Peyer's patch (tissue), 4 donors: ENCODE measurements at regions not wholly inside any gene's neighbourhood (a gene's known extent, or its start where the extent isn't known, plus 50 kb on each side); places are given as distances from the start of the nearest gene placed in this dataset.

ENCODE experiments used
- DNase-seq, 3 donors: peaks; one replicate each; pipeline ENCODE4 v3.0.0-alpha.2; 2017 to 2019
- H3K27ac ChIP-seq, 4 donors: fragments of 200-600 bp; sonication (generic); one replicate each; pipeline ENCODE4 v1.5.1; 2016 to 2019
- H3K27me3 ChIP-seq, 2 donors: fragments of 200-600 bp; sonication (generic); one replicate each; pipeline ENCODE4 v1.5.1; 2019
- H3K36me3 ChIP-seq, 3 donors: fragments of 200-600 bp; sonication (generic); one replicate each; pipeline ENCODE4 v1.5.1; 2016 to 2019
- H3K4me1 ChIP-seq, 4 donors: fragments of 200-600 bp; sonication (generic); one replicate each; pipeline ENCODE4 v1.5.1; 2016 to 2019
- H3K4me3 ChIP-seq, 4 donors: fragments of 200-600 bp; sonication (generic); 1 replicate in 3 of 4; 2 replicates in 1 of 4; pipeline ENCODE4 v1.5.1; 2016 to 2019; ENCODE audit warnings: mild to moderate bottlenecking in 1 of 4
- H3K9me3 ChIP-seq, 4 donors: fragments of 200-600 bp; sonication (generic); one replicate each; pipeline ENCODE4 v1.5.1; 2016 to 2019; ENCODE audit warnings: mild to moderate bottlenecking in 1 of 4
- POLR2A ChIP-seq, 2 donors: fragments of 450-650 bp; IDR thresholded peaks; one replicate each; pipeline ENCODE4 v1.5.1; 2017; ENCODE audit warnings: antibody characterized with exemption in 2 of 2, mild to moderate bottlenecking in 2 of 2, moderate library complexity in 2 of 2
- TF ChIP-seq, protein P1 (sequence below), 6 experiments: fragments of 450-650 bp in 4 of 6; fragments of 200-600 bp in 2 of 6; sonication (generic) in 1 of 6; IDR thresholded peaks; one replicate each; pipeline ENCODE4 v1.5.1; 2017 to 2019; ENCODE audit warnings: antibody characterized with exemption in 6 of 6, mild to moderate bottlenecking in 3 of 6, moderate library complexity in 1 of 6

DNA sequence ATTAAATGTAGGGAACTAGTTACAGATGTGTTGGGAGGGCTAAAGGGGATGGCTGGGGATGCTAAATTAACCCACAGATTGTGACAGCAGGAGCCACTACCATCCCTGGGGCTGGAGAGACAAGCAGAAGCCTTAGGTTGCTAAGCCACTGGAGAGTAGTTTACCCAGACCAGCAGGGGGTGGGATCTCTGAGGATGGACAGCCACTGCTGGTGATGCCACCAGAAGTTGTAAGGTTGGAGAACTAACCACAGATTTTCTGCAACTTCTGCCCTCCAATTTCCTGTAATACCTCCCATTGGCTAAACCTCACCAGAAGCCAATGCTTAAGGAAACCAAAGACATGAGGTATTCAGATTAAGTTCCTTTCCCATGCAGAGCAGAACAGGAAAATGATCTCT is 139.6 kb upstream of the NOX3 start:
- Histone ChIP-seq H3K4me1 (no peaks in the 10 kb centered on the region), H3K9me3 (no peaks in the 10 kb centered on the region)
- TF ChIP-seq POLR2A (IDR thresholded peaks at IDR 0.05), result no peak
- TF ChIP-seq, protein P1, sequence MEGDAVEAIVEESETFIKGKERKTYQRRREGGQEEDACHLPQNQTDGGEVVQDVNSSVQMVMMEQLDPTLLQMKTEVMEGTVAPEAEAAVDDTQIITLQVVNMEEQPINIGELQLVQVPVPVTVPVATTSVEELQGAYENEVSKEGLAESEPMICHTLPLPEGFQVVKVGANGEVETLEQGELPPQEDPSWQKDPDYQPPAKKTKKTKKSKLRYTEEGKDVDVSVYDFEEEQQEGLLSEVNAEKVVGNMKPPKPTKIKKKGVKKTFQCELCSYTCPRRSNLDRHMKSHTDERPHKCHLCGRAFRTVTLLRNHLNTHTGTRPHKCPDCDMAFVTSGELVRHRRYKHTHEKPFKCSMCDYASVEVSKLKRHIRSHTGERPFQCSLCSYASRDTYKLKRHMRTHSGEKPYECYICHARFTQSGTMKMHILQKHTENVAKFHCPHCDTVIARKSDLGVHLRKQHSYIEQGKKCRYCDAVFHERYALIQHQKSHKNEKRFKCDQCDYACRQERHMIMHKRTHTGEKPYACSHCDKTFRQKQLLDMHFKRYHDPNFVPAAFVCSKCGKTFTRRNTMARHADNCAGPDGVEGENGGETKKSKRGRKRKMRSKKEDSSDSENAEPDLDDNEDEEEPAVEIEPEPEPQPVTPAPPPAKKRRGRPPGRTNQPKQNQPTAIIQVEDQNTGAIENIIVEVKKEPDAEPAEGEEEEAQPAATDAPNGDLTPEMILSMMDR (IDR thresholded peaks at IDR 0.05), result no peak

GRCh38 chr6:155591741-155592140 is 136.1 kb upstream of the NOX3 start:
- no peak overlapping the region for H3K27ac ChIP-seq

More for the DNA sequence above, 139.6 kb upstream of the NOX3 start:
- Histone ChIP-seq H3K36me3 (no peaks in the 10 kb centered on the region), H3K4me3 (no peak overlapping the region), H3K27me3 (no peaks in the 10 kb centered on the region), H3K27ac (no peak overlapping the region)
- no peak for DNase-seq

GRCh38 chr6:155589190-155589589 is 133.6 kb upstream of the NOX3 start:
- no peaks in the 10 kb centered on the region for H3K4me1 ChIP-seq
- H3K27me3 ChIP-seq, result no peaks in the 10 kb centered on the region
- no peaks in the 10 kb centered on the region for H3K36me3 ChIP-seq
- TF ChIP-seq POLR2A (IDR thresholded peaks at IDR 0.05), result no peak
- TF ChIP-seq, protein P1 (IDR thresholded peaks at IDR 0.05), result no peak
- no peaks in the 10 kb centered on the region for H3K9me3 ChIP-seq
- DNase-seq, result no peak
- H3K4me3 ChIP-seq, result no peak overlapping the region
- no peak overlapping the region for H3K27ac ChIP-seq

More at GRCh38 chr6:155591741-155592140, 136.1 kb upstream of the NOX3 start:
- TF ChIP-seq, protein P1 (IDR thresholded peaks at IDR 0.05), result no peak
- no peak for TF ChIP-seq POLR2A (IDR thresholded peaks at IDR 0.05)
- H3K9me3 ChIP-seq, result no peaks in the 10 kb centered on the region
- H3K27me3 ChIP-seq, result no peaks in the 10 kb centered on the region
- DNase-seq, result no peak
- H3K4me1 ChIP-seq, result no peaks in the 10 kb centered on the region
- H3K36me3 ChIP-seq, result no peaks in the 10 kb centered on the region
- no peak overlapping the region for H3K4me3 ChIP-seq

DNA sequence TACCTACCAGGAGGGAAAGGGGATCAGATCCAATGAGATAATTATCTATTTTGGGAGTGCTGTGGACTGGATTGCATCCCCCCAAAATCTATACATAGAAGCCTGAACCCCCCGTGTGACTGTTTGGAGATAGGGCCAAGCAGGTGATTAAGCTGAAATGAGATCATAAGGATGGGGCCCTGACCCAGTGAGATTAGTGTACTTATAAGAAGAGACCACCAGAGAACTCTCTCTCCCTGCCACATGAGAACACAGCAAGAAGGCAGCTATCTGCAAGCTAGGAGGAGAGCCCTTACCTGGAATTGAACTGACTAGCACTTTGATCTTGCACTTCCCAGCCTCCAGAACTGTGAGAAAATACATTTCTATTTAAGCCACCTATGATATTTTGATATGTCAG is 132.2 kb upstream of the NOX3 start:
- H3K27ac ChIP-seq, result no peak overlapping the region
- no peaks in the 10 kb centered on the region for H3K9me3 ChIP-seq
- no peaks in the 10 kb centered on the region for H3K4me1 ChIP-seq
- H3K27me3 ChIP-seq, result no peaks in the 10 kb centered on the region
- H3K36me3 ChIP-seq, result no peaks in the 10 kb centered on the region
- TF ChIP-seq, protein P1 (IDR thresholded peaks at IDR 0.05), result no peak
- no peak for TF ChIP-seq POLR2A (IDR thresholded peaks at IDR 0.05)
- no peak overlapping the region for H3K4me3 ChIP-seq
- DNase-seq, result no peak

GRCh38 chr6:155586090-155586489 is 130.5 kb upstream of the NOX3 start:
- Histone ChIP-seq H3K4me3 (no peak overlapping the region), H3K27ac (no peak overlapping the region), H3K4me1 (no peaks in the 10 kb centered on the region), H3K9me3 (no peaks in the 10 kb centered on the region), H3K27me3 (no peaks in the 10 kb centered on the region), H3K36me3 (no peaks in the 10 kb centered on the region)
- TF ChIP-seq, protein P1 (IDR thresholded peaks at IDR 0.05), result no peak
- no peak for TF ChIP-seq POLR2A (IDR thresholded peaks at IDR 0.05)
- DNase-seq, result no peak

DNA sequence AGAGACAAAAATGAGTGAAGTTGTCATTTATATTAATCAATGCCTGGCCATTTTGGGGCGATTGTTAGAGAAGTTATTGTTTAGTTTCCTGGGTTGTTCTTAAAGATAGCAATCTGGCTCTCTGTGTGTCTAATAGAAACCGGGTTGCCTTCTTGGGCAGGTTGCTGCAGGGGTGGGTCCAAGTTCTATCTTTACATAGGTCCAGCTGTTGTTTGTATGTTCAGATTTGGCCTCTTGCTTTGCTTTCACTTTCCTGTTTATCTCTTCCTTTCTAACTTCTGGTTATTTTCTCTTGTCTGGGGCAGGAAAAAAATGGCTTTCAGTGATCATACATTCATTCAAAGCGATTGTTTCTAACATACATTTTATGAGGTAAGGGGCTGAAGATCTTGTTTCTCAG is 128.4 kb upstream of the NOX3 start:
- no peaks in the 10 kb centered on the region for H3K36me3 ChIP-seq
- no peak overlapping the region for H3K27ac ChIP-seq
- TF ChIP-seq POLR2A (IDR thresholded peaks at IDR 0.05), result no peak
- TF ChIP-seq, protein P1 (IDR thresholded peaks at IDR 0.05), result no peak
- H3K4me1 ChIP-seq, result no peaks in the 10 kb centered on the region
- no peak overlapping the region for H3K4me3 ChIP-seq
- H3K27me3 ChIP-seq, result no peaks in the 10 kb centered on the region
- no peaks in the 10 kb centered on the region for H3K9me3 ChIP-seq
- no peak for DNase-seq
